Omental fat pad (tissue), 3 donors: ENCODE measurements at regions not wholly inside any gene's neighbourhood (a gene's known extent, or its start where the extent isn't known, plus 50 kb on each side); places are given as distances from the start of the nearest gene placed in this dataset.

ENCODE experiments used
- ATAC-seq: fragments of 150-250 bp; one replicate; pipeline ENCODE4 v1.9.1; 2016; ENCODE audit warnings: mild to moderate bottlenecking, moderate library complexity; ENCODE audit not compliant: low FRiP score
- DNase-seq: peaks from one replicate; pipeline ENCODE4 v3.0.0-alpha.2; 2019; ENCODE audit warnings: low spot score
- TF ChIP-seq, protein P1 (sequence below), 3 donors: fragments of 450-650 bp; IDR thresholded peaks; one replicate each; pipeline ENCODE4 v1.5.1; 2016 to 2017; ENCODE audit warnings: antibody characterized with exemption in 3 of 3, mild to moderate bottlenecking in 3 of 3, moderate library complexity in 2 of 3

DNA sequence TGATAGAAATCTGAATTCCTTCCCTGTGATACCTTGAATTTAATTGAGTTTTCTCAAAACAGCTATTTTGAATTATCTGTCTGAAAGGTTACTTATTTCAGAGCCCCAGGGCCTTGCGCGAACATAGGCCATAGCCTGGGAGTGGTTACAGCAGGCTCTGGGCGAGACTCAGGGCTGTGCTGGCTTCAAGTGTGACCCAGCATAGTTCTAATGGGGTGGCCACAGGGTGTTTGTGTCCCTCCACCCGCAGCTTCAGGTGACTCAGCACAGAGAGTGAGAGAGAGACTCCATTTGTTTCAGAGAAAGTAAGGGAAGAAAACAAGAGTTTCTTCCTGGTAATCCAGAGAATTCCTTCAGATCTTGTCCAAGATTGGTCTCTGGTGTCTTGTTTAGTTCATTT is 137.9 kb upstream of the POU3F3 start:
- ATAC-seq (no peak), DNase-seq (no peak)
- TF ChIP-seq, protein P1, sequence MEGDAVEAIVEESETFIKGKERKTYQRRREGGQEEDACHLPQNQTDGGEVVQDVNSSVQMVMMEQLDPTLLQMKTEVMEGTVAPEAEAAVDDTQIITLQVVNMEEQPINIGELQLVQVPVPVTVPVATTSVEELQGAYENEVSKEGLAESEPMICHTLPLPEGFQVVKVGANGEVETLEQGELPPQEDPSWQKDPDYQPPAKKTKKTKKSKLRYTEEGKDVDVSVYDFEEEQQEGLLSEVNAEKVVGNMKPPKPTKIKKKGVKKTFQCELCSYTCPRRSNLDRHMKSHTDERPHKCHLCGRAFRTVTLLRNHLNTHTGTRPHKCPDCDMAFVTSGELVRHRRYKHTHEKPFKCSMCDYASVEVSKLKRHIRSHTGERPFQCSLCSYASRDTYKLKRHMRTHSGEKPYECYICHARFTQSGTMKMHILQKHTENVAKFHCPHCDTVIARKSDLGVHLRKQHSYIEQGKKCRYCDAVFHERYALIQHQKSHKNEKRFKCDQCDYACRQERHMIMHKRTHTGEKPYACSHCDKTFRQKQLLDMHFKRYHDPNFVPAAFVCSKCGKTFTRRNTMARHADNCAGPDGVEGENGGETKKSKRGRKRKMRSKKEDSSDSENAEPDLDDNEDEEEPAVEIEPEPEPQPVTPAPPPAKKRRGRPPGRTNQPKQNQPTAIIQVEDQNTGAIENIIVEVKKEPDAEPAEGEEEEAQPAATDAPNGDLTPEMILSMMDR (IDR thresholded peaks at IDR 0.05) = no peak

DNA sequence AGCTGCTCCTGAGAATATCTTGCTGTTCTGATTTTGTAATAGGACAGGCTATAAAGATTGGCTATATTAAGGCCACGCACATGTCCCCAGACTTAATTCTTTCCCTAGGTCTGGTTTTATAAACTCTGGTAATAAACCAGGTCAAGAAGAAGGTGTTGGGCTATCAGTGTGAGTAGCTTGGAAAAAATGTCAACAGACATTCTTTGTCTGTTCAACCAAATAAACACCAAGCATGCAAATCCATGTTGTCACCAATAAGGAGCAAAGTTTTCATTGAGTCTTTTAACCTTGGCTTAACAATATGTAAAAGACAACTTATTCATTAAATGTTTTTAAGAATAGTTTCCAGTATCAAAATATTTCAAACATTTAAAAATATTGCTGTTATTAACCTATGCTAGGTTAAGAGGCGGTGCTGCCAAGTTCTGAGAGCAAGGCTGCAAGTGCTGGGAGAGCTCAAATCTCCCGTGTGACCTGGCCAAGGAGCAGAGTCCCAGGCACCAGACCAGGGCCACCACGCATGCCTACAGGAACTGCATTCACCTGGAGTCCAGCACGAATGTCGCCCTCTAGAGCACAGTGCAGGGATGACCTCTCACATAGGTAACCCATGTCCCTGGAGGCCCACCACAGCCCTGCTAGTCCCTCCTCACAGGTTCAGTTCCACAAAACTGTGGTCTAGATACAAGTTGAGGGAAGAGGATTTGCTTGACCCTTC is 120.5 kb upstream of the POU3F3 start:
- TF ChIP-seq, protein P1 (IDR thresholded peaks at IDR 0.05) = no peak
- DNase-seq (no peak), ATAC-seq (no peak)

DNA sequence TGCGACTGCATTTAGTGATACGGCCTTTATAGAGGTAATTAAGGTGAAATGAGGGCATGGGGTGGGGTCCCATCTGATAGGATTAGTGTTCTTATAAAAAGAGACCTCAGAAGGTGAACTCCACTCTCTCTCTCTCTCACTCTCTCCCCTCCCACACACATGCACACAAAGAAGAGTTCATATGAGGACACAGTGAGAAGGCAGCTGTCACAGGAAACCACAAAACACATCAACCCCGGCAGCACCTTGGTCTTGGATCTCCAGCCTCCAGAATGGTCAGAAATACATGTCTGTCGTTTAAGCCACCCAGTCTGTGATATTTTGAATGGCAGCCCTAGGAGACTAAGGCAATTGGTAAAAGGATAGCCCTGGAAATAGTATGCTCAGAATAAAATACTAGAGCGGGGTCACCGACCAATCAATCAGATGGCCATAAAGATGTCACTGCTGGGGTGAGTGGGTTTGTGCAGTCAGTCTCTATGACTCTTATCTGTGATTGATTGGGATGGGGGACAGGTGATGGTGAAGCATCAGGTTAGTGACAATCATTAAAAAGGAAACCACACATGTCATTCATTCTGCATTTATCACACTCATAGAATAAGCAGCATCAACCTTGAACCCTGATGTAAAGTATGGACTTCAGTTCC is 118.9 kb upstream of the POU3F3 start:
- ATAC-seq (no peak), DNase-seq (no peak)
- TF ChIP-seq, protein P1 (IDR thresholded peaks at IDR 0.05) = no peak

DNA sequence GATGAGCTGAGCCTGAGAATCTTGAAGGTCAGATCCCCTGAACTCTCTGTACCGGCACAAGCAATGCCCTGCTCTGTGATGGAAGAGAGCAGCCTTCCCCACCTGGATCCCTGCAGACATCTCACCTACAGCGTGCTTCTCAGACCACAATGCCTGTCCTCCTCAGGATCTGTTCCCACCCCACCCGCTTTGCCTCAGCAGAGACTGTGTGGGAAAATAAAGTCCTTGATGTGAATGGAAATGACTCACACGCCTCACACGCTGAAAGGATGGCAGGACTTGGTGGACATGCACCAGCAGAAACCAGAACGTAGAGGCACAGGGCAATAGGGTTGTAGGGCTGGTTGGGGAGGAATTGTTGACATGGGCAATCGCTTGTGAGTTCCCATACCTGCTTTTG is 117.9 kb upstream of the POU3F3 start:
- DNase-seq = no peak
- TF ChIP-seq, protein P1 (IDR thresholded peaks at IDR 0.05) = no peak
- no peak for ATAC-seq

DNA sequence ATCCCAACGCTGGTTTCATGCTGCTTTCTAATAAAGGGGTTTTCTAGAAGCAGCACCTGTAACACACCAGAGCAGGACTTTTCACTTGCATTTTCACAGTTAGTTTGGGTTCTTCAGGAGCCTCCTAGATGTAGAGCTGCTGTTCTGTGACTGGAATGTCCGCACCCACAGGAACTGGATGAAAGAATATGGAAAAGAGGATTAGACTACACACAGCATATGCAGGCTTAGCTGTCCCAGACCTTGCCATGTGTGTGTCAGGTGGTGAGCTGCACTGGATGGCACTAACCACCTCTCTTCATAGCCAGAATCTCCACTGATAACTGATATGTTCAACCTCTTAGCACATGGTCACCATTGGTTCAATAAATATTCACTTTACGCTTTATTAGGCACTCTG is 112.1 kb upstream of the POU3F3 start:
- DNase-seq = no peak
- ATAC-seq = no peak

DNA sequence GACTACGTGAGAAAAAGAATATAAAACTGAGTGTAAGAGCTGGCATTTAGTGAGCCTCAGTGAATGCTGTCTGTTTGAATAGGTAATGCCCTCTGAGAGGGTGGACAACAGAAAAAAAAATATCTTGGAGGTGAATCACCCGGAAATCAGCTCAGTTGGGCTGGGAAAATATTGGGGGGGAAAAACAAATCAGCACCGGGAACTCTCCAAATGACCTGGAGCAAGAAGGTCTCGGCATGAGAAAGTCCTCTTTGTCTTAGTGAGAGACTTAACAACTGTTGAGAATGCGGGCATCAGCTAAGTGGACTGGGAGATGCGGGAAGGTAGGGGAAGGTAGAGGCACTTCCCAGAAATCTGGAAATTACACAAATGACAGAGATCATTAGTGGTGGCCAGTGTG is 109.4 kb upstream of the POU3F3 start:
- DNase-seq (no peak), ATAC-seq (no peak)
- TF ChIP-seq, protein P1 (IDR thresholded peaks at IDR 0.05) = no peak

More for the DNA sequence above, 112.1 kb upstream of the POU3F3 start:
- TF ChIP-seq, protein P1 (IDR thresholded peaks at IDR 0.05) = no peak

DNA sequence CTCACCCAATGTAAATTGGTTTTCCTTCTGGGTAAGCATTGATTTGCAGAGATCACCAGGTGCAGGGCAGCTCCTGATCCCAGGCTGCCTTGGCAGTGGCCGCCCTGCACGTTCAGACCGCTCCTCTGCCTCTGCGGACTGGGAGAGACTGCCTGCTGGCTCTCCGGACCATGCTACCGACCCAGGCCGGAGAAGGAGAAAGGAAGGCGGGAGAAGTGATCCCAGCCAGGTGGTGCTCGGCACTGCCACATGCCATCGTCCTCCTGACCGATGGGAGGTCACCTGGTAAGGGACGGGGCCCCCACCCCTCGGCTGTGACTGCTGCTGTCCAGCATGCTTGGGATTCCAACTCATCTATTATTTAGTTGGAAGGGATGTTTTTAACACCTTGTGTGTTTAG is 108.1 kb upstream of the POU3F3 start:
- TF ChIP-seq, protein P1 (IDR thresholded peaks at IDR 0.05) = no peak
- ATAC-seq = no peak
- DNase-seq = no peak
